ENCODE measurements at regions not wholly inside any gene's neighbourhood (a gene's known extent, or its start where the extent isn't known, plus 50 kb on each side); places are given as distances from the start of the nearest gene placed in this dataset.

GRCh38 chr18:14905979-14906378, 158.0 kb downstream of the ANKRD30B start:
- dilution Hi-C loops (cut with HindIII; ENCODE audit: low sequenced_read_pairs, unreplicated experiment): no loop called here
- in situ Hi-C loops (cut with MboI; ENCODE audit: low sequenced_read_pairs): no loop called here
- CTCF ChIA-PET: no interaction called here
- Histone ChIP-seq H4K5ac (ENCODE audit: low read depth, low read length) (no peak overlapping the region), H3K4me3 (ENCODE audit: insufficient read depth, low read depth, low read length) (no peak overlapping the region), H3K14ac (replicated peaks; ENCODE audit: low read depth, low read length) (no peak overlapping the region), H3K79me1 (ENCODE audit: low read depth in 1 of 2, low read length in 2 of 2) (no peaks in the 10 kb centered on the region), H3K4me2 (ENCODE audit: low read depth, low read length) (no peak overlapping the region), H2BK15ac (ENCODE audit: low read depth, low read length) (no peak overlapping the region), H2BK120ac (ENCODE audit: low read depth, low read length) (no peak overlapping the region), H3K4me1 (ENCODE audit: control insufficient read depth, insufficient read depth, low read length) (no peaks in the 10 kb centered on the region), H2AFZ (replicated peaks; ENCODE audit: low read length, poor library complexity) (no peak overlapping the region), H3K4ac (ENCODE audit: low read depth, low read length) (no peak overlapping the region), H4K8ac (ENCODE audit: low read depth in 2 of 2, low read length in 2 of 2) (no peak overlapping the region), H3K27me3 (ENCODE audit: control insufficient read depth, insufficient read depth, low read length) (no peaks in the 10 kb centered on the region), H3K18ac (ENCODE audit: low read depth, low read length) (no peak overlapping the region), H2BK5ac (ENCODE audit: low read depth, low read length, poor library complexity, severe bottlenecking) (no peak overlapping the region), H3K23ac (ENCODE audit: low read depth, low read length) (no peak overlapping the region), H3K9ac (ENCODE audit: low read depth, low read length) (no peak overlapping the region), H4K91ac (ENCODE audit: insufficient read depth, low read depth, low read length) (no peak overlapping the region), H2BK20ac (ENCODE audit: low read depth, low read length) (no peak overlapping the region), H3K36me3 (ENCODE audit: control insufficient read depth, insufficient read depth, low read length) (no peaks in the 10 kb centered on the region), H3K56ac (ENCODE audit: extremely low read depth, insufficient read depth, low read length) (no peak overlapping the region), H3K9me3 (ENCODE audit: control insufficient read depth, insufficient read depth, low read length) (peaks cover 16% of the 10 kb centered on the region; the same call in 1 of the 2 replicates), H2AK9ac (replicated peaks; ENCODE audit: low read depth, low read length, poor library complexity) (no peak overlapping the region), H3K27ac (ENCODE audit: insufficient read depth, low read length) (no peak overlapping the region), H2AK5ac (ENCODE audit: low read depth, low read length) (no peak overlapping the region), H3K9me1 (ENCODE audit: insufficient read depth, low read length) (no peaks in the 10 kb centered on the region), H4K20me1 (ENCODE audit: insufficient read depth, low read length) (no peaks in the 10 kb centered on the region)
- WGBS, 2 experiments (ENCODE audit: extremely low coverage in 2 of 2, insufficient read length in 1 of 2): no CpG with 5 or more reads among the region's 1 CpG
- no TSS peak for BruUV-seq (replicated peaks)
- POLR2A ChIA-PET (ENCODE audit: unreplicated experiment): no interaction called here
- no peak for DNase-seq
- TF ChIP-seq RCOR1 (IDR thresholded peaks at IDR 0.05; ENCODE audit: insufficient replicate concordance, low read length): no peak
- TF ChIP-seq NFE2L2 (IDR thresholded peaks at IDR 0.05; ENCODE audit: low read depth, low read length): no peak
- no peak for TF ChIP-seq MAZ (IDR thresholded peaks at IDR 0.05; ENCODE audit: borderline replicate concordance, low read depth, low read length)
- no peak for TF ChIP-seq CHD1 (IDR thresholded peaks at IDR 0.05; ENCODE audit: low read depth, low read length)
- TF ChIP-seq MXI1 (IDR thresholded peaks at IDR 0.05; ENCODE audit: borderline replicate concordance, low read depth, low read length): no peak
- TF ChIP-seq, protein P1, sequence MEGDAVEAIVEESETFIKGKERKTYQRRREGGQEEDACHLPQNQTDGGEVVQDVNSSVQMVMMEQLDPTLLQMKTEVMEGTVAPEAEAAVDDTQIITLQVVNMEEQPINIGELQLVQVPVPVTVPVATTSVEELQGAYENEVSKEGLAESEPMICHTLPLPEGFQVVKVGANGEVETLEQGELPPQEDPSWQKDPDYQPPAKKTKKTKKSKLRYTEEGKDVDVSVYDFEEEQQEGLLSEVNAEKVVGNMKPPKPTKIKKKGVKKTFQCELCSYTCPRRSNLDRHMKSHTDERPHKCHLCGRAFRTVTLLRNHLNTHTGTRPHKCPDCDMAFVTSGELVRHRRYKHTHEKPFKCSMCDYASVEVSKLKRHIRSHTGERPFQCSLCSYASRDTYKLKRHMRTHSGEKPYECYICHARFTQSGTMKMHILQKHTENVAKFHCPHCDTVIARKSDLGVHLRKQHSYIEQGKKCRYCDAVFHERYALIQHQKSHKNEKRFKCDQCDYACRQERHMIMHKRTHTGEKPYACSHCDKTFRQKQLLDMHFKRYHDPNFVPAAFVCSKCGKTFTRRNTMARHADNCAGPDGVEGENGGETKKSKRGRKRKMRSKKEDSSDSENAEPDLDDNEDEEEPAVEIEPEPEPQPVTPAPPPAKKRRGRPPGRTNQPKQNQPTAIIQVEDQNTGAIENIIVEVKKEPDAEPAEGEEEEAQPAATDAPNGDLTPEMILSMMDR (conservative IDR thresholded peaks at IDR 0.05; ENCODE audit: low read depth, low read length): no peak
- TF ChIP-seq, protein P2, sequence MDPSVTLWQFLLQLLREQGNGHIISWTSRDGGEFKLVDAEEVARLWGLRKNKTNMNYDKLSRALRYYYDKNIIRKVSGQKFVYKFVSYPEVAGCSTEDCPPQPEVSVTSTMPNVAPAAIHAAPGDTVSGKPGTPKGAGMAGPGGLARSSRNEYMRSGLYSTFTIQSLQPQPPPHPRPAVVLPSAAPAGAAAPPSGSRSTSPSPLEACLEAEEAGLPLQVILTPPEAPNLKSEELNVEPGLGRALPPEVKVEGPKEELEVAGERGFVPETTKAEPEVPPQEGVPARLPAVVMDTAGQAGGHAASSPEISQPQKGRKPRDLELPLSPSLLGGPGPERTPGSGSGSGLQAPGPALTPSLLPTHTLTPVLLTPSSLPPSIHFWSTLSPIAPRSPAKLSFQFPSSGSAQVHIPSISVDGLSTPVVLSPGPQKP (IDR thresholded peaks at IDR 0.05; ENCODE audit: borderline replicate concordance, low read depth, low read length): no peak
- TF ChIP-seq MAFK (IDR thresholded peaks at IDR 0.05; ENCODE audit: low read depth, low read length): no peak
- intact Hi-C loops (cut with micrococcal nuclease): no loop called here
- no peak for ATAC-seq (ENCODE audit: low read depth)
